Left lung (tissue), 4 donors: ENCODE measurements at regions not wholly inside any gene's neighbourhood (a gene's known extent, or its start where the extent isn't known, plus 50 kb on each side); places are given as distances from the start of the nearest gene placed in this dataset.

Source experiments
- ATAC-seq: fragments of 200-7000 bp; cut with Tn5 transposase; one replicate; pipeline ENCODE4 v1.9.1; 2020; ENCODE audit warnings: moderate library complexity
- DNase-seq, 4 donors: peaks; one replicate each; pipeline ENCODE4 v3.0.0-alpha.2; 2013 to 2020
- H3K27ac ChIP-seq, 2 donors: fragments of 200-600 bp; sonication (generic) in 1 of 2; one replicate each; pipeline versions ENCODE4 v1.5.0 to v1.8.0; 2020 to 2021
- H3K27me3 ChIP-seq, 2 donors: fragments of 200-600 bp; sonication (generic) in 1 of 2; one replicate each; pipeline versions ENCODE4 v1.5.0 to v1.8.0; 2020 to 2021
- H3K36me3 ChIP-seq, 2 donors: fragments of 200-600 bp; sonication (generic) in 1 of 2; one replicate each; pipeline versions ENCODE4 v1.5.0 to v1.8.0; 2020 to 2021
- H3K4me1 ChIP-seq, 2 donors: fragments of 200-600 bp; one replicate each; pipeline ENCODE4 v1.8.0; 2021
- H3K4me3 ChIP-seq, 2 donors: fragments of 200-600 bp; sonication (generic) in 1 of 2; one replicate each; pipeline versions ENCODE4 v1.5.0 to v1.8.0; 2020 to 2021; ENCODE audit warnings: mild to moderate bottlenecking in 1 of 2
- H3K9me3 ChIP-seq, 2 donors: fragments of 200-600 bp; sonication (generic) in 1 of 2; one replicate each; pipeline versions ENCODE4 v1.5.0 to v1.8.0; 2020 to 2021
- CTCF ChIP-seq, 2 donors: fragments of 200-600 bp; sonication (generic) in 1 of 2; IDR thresholded peaks; one replicate each; pipeline versions ENCODE4 v1.5.0 to v1.8.0; 2021; ENCODE audit warnings: antibody characterized with exemption in 2 of 2
- intact Hi-C, 2 donors: fragments of 100-400 bp; cut with DNase I; formaldehyde crosslinking; loops; one replicate each; pipeline versions ENCODE4 v1.11.2 to v1.14.2; 2022
- donor health status: DM: no; HTN: yes; CAD: no.
- donor health status: DM: no; HTN: no; CAD: no.

- intact Hi-C loops: no loop called here
- H3K27me3 ChIP-seq: no peaks in the 10 kb centered on the region
- DNase-seq (no peak), ATAC-seq (no peak)
- H3K4me3 ChIP-seq: no peak overlapping the region
- H3K36me3 ChIP-seq: no peaks in the 10 kb centered on the region
- TF ChIP-seq CTCF (IDR thresholded peaks at IDR 0.05): no peak
- H3K4me1 ChIP-seq: no peaks in the 10 kb centered on the region
- peaks cover 0 to 16% of the 10 kb centered on the region in 2 donors for H3K9me3 ChIP-seq
- no peak overlapping the region for H3K27ac ChIP-seq
These were observed 1837.7 kb downstream of the TP53TG3F start for GRCh38 chr16:35296962-35297653.

GRCh38 chr16:35298460-35299243 is 1839.2 kb downstream of the TP53TG3F start:
- DNase-seq (no peak), ATAC-seq (peak; percentile 57)
- intact Hi-C loops: no loop called here
- no peak for TF ChIP-seq CTCF (IDR thresholded peaks at IDR 0.05)
- no peaks in the 10 kb centered on the region for H3K4me1 ChIP-seq
- H3K4me3 ChIP-seq: no peak overlapping the region
- peaks cover 0 to 17% of the 10 kb centered on the region in 2 donors for H3K9me3 ChIP-seq
- no peak overlapping the region for H3K27ac ChIP-seq
- no peaks in the 10 kb centered on the region for H3K27me3 ChIP-seq
- no peaks in the 10 kb centered on the region for H3K36me3 ChIP-seq

- Histone ChIP-seq H3K36me3 (no peaks in the 10 kb centered on the region), H3K4me3 (no peak overlapping the region), H3K9me3 (peaks cover 0 to 18% of the 10 kb centered on the region in 2 donors), H3K4me1 (no peaks in the 10 kb centered on the region), H3K27ac (no peak overlapping the region), H3K27me3 (no peaks in the 10 kb centered on the region)
- intact Hi-C loops: no loop called here
- DNase-seq: no peak
- no peak for ATAC-seq
- TF ChIP-seq CTCF (IDR thresholded peaks at IDR 0.05): no peak
These were observed 1843.4 kb downstream of the TP53TG3F start for GRCh38 chr16:35302859-35303258.

- no peaks in the 10 kb centered on the region for H3K4me1 ChIP-seq
- H3K9me3 ChIP-seq: peaks cover 0 to 22% of the 10 kb centered on the region in 2 donors
- no peak for TF ChIP-seq CTCF (IDR thresholded peaks at IDR 0.05)
- H3K27me3 ChIP-seq: no peaks in the 10 kb centered on the region
- intact Hi-C loops: no loop called here
- ATAC-seq (no peak), DNase-seq (no peak)
- no peaks in the 10 kb centered on the region for H3K36me3 ChIP-seq
- H3K4me3 ChIP-seq: no peak overlapping the region
- no peak overlapping the region for H3K27ac ChIP-seq
These were observed 1846.1 kb downstream of the TP53TG3F start for GRCh38 chr16:35305476-35305875.

- Histone ChIP-seq H3K9me3 (peaks cover 0 to 26% of the 10 kb centered on the region in 2 donors), H3K27me3 (no peaks in the 10 kb centered on the region), H3K4me1 (no peaks in the 10 kb centered on the region), H3K36me3 (no peaks in the 10 kb centered on the region), H3K4me3 (no peak overlapping the region), H3K27ac (no peak overlapping the region)
- no peak for TF ChIP-seq CTCF (IDR thresholded peaks at IDR 0.05)
- intact Hi-C loops: no loop called here
- no peak for ATAC-seq
- DNase-seq: no peak
These were observed 1847.5 kb downstream of the TP53TG3F start for GRCh38 chr16:35306915-35307314.
